Testis (tissue), 2 donors: ENCODE measurements at regions not wholly inside any gene's neighbourhood (a gene's known extent, or its start where the extent isn't known, plus 50 kb on each side); places are given as distances from the start of the nearest gene placed in this dataset.

Source experiments
- CTCF ChIP-seq, 3 experiments: fragments of 450-650 bp in 2 of 3; fragments of 200-600 bp in 1 of 3; sonication (generic) in 1 of 3; IDR thresholded peaks; one replicate each; pipeline ENCODE4 v1.5.1; 2016 to 2019; ENCODE audit warnings: antibody characterized with exemption in 3 of 3, mild to moderate bottlenecking in 2 of 3, moderate library complexity in 1 of 3
- POLR2A ChIP-seq: fragments of 450-650 bp; IDR thresholded peaks from one replicate; pipeline ENCODE4 v1.6.1; 2017; ENCODE audit warnings: antibody characterized with exemption, mild to moderate bottlenecking, moderate library complexity

- TF ChIP-seq CTCF (IDR thresholded peaks at IDR 0.05) (no peak), POLR2A (no peak)
Observed at GRCh38 chr9:32698706-32699277, 63.3 kb upstream of the TAF1L start.
